Right cardiac atrium (tissue), 5 donors: ENCODE measurements at regions not wholly inside any gene's neighbourhood (a gene's known extent, or its start where the extent isn't known, plus 50 kb on each side); places are given as distances from the start of the nearest gene placed in this dataset.
"Not testable (repeated sequence)": the region's sequence is repeated elsewhere in the genome, so short reads cannot be mapped to it uniquely, and the experiment has no call there.

ENCODE experiments used
- ATAC-seq, 2 donors: fragments of 200-7000 bp; cut with Tn5 transposase; one replicate each; pipeline versions ENCODE4 v1.8.0 to v1.9.1; 2020; ENCODE audit warnings: moderate library complexity in 2 of 2, mild to moderate bottlenecking in 1 of 2
- DNase-seq, 3 donors: peaks; one replicate each; pipeline ENCODE4 v3.0.0-alpha.2; 2020
- H3K27ac ChIP-seq: one replicate; pipeline ENCODE4 v1.5.1; 2013; ENCODE audit warnings: mild to moderate bottlenecking, low read length, control low read depth, moderate library complexity
- H3K27me3 ChIP-seq: one replicate; pipeline ENCODE4 v1.6.1; 2013; ENCODE audit not compliant: control insufficient read depth, insufficient read depth
- H3K4me1 ChIP-seq: one replicate; pipeline ENCODE4 v1.6.1; 2013; ENCODE audit warnings: low read length; ENCODE audit not compliant: control insufficient read depth, insufficient read depth
- H3K4me3 ChIP-seq: one replicate; pipeline ENCODE4 v1.5.1; 2013; ENCODE audit warnings: low read length, control low read depth
- H3K9me3 ChIP-seq: one replicate; pipeline ENCODE4 v1.6.1; 2013; ENCODE audit warnings: low read length; ENCODE audit not compliant: control insufficient read depth
- WGBS: extraction: QIAGEN DNeasy Blood & Tissue Kit; methylation state at CpG from one replicate; pipeline ENCODE4 v1.1.7; 2013; 5-methylcytosine and 5-hydroxymethylcytosine counted together
- intact Hi-C, 4 donors: fragments of 100-400 bp; cut with DNase I; formaldehyde crosslinking; loops; one replicate each; pipeline versions ENCODE4 v1.11.0 to v1.14.0; 2022 to 2023
- donor health status: healthy with polysubstance abuse.
- donor health status: DM: no; HTN: yes; CAD: no.
- donor health status: DM: no; HTN: no; CAD: no.
- donor health status: DM: no; HTN: yes; CAD: no; lungs with severe emphysema.
- donor health status: DM: yes; HTN: yes; CAD: no.

DNA sequence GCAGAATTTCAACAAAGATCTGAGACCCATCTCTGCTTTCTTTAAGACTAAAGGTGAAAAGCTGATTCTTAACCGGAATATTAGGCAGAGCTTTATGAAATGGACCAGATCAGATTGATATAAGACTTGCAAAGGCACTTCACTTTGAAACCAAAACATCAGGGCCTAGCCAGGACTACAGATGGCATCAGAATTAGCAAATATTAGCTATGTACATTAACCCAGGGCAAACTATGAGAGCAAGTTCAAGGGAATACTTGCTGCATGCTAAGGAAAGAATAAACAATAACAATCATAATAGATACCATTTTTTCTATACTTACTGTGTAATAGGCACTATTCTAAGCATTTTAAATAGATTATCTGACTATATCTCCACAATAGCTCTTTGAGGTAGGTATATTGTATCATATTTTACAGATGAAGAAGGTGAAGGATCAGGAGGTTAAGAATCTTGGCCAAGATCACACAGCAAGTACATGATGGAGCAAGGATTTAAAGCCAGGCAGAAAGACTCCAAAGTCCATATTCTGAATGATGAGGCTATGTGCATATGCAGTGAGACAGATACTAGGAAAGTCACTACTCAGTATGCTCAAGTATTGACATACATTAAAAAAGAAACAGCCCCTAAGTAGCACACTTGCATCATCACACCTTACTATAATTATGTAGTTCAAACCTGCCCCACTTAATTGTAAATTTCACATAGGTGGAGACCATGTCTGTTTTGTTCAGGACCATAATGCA lies 209.3 kb upstream of the PKN2 start:
- WGBS: 87% methylated on average over 1 of the region's 1 CpG

DNA sequence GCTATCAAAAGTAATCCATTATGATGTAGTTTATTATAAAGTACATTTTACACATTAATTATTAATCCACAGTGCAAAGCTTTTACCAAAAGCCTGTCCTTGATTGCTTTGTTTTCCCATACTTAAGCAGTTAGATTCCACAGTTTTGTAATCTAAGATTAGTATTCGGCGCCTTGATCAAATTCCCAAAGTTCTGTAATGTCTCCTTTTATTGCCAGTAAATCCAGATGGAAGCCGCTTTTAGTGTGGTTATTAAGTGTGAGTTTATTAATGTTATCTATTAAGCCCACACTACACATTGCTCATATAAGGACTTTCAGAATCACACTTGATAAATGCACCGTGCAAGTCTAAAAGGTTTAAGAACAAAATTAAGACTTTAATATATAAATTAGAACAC lies 199.2 kb upstream of the PKN2 start:
- Histone ChIP-seq H3K4me3 (no peak overlapping the region), H3K9me3 (no peaks in the 10 kb centered on the region), H3K27me3 (no peaks in the 10 kb centered on the region), H3K27ac (no peak overlapping the region), H3K4me1 (no peaks in the 10 kb centered on the region)
- 63% methylated on average over 4 of the region's 4 CpGs for WGBS
- intact Hi-C loops: no loop called here
- ATAC-seq (no peak), DNase-seq (no peak)

More for the DNA sequence above, 209.3 kb upstream of the PKN2 start:
- no peak for ATAC-seq
- intact Hi-C loops: no loop called here
- H3K27ac ChIP-seq: no peak overlapping the region
- H3K27me3 ChIP-seq: no peaks in the 10 kb centered on the region
- H3K9me3 ChIP-seq: no peaks in the 10 kb centered on the region
- no peak overlapping the region for H3K4me3 ChIP-seq
- no peaks in the 10 kb centered on the region for H3K4me1 ChIP-seq
- DNase-seq: no peak

DNA sequence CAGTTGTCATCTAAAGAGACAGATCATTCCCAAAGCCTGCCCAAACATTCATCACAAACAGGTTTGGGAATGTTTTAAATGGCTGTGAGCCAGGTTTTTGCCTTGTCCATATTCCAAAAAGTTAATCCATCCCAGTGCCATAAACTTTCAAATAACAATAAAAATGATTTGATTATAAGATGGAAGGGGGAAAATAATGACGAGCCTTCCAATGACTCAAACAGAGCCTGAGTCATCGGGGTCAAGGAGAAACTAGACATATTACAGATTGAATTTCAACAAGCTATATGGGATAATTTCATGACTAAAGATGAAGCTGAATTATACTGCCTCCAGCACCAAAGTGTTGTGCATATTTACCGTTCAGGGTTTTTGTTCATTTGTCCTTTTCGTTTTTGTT lies 195.8 kb upstream of the PKN2 start:
- Histone ChIP-seq H3K9me3 (no peaks in the 10 kb centered on the region), H3K4me1 (no peaks in the 10 kb centered on the region), H3K4me3 (no peak overlapping the region), H3K27me3 (no peaks in the 10 kb centered on the region), H3K27ac (no peak overlapping the region)
- DNase-seq: no peak
- intact Hi-C loops: no loop called here
- WGBS: 75% methylated on average over 4 of the region's 4 CpGs
- ATAC-seq: no peak

DNA sequence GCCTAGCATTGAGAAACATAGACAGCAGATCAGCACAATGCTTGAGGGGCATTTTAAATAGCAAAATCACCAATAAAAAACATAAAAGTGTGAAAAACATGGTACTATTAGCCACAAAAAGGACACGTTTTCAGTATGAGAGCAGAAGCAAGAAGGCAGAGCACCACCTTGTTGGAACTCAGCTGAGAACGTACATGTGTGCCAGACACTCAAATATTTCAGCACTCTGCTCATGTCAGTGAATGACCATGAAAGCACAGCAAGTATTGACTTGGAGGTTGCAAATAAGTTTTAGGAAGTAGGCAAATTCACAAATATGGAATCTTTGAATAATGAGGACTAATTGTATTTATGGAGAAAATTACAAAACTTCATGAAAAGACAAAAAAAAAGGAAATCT lies 193.4 kb upstream of the PKN2 start:
- no peaks in the 10 kb centered on the region for H3K4me1 ChIP-seq
- no peak for DNase-seq
- intact Hi-C loops: no loop called here
- no peaks in the 10 kb centered on the region for H3K9me3 ChIP-seq
- WGBS: 38% methylated on average over 2 of the region's 2 CpGs
- no peak overlapping the region for H3K27ac ChIP-seq
- H3K27me3 ChIP-seq: no peaks in the 10 kb centered on the region
- H3K4me3 ChIP-seq: no peak overlapping the region
- ATAC-seq: no peak

DNA sequence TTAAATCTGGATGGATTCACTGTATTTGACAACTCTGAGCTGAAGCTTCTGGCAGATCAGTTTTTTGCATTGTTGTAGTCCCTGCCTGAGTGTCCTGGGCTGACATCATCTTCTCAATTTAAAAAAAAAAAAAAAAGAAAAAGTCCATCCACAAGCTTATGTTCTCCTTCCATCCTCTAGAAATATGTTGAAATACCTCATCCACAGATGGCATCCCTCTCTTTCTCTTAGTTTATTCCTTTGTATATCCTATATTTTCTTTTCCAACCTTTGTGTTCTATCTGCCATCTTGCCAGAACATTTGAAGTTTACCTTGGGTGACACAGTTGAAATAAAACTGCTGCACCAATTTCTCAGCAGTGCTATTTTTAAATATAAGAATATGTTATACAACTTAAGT lies 184.4 kb upstream of the PKN2 start:
- H3K9me3 ChIP-seq: no peaks in the 10 kb centered on the region
- ATAC-seq (no peak), DNase-seq (no peak)
- H3K4me1 ChIP-seq: no peaks in the 10 kb centered on the region
- intact Hi-C loops: no loop called here
- H3K4me3 ChIP-seq: no peak overlapping the region
- H3K27me3 ChIP-seq: no peaks in the 10 kb centered on the region
- no peak overlapping the region for H3K27ac ChIP-seq

DNA sequence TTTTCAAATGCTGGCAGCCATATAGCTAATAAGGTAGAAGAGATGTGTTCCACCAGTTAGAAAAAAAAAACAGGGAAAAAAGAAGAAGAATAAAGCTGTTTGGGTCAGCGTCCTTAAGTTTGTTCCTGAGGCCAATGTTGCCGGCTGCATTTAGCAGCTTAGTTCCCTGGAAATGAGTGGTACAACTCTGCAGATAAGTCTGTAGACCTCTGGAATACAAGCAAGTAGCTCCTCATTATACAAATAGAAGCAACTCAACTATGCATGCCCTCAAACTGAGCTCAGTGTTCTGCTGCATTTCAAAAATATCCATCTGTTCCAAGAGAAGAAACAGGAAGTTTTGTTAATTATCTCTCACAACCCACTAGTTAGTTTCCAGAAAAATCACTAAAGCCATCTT lies 181.2 kb upstream of the PKN2 start:
- no peak for ATAC-seq
- H3K27me3 ChIP-seq: no peaks in the 10 kb centered on the region
- H3K9me3 ChIP-seq: no peaks in the 10 kb centered on the region
- no peak for DNase-seq
- H3K27ac ChIP-seq: no peak overlapping the region
- H3K4me1 ChIP-seq: no peaks in the 10 kb centered on the region
- H3K4me3 ChIP-seq: no peak overlapping the region
- WGBS: 65% methylated on average over 2 of the region's 2 CpGs
- intact Hi-C loops: no loop called here

DNA sequence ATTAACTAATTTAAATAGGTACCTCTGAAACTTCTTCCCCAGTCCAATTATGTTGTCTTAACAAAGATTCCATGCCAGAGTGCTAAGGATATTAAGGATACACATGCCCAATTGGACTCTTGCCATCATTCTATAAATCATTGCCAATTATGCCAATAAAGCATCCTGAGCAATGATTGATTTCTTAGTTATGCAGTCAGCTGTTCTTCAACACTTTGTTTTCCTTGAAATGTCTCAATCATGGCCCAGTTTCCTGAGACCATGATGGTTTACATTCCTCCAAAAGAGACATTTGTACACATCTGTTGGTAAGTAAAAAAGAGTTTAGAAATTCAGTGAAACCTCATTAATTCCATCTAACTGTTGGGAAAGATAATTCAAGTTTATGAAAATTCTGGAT lies 180.4 kb upstream of the PKN2 start:
- Histone ChIP-seq H3K4me3 (no peak overlapping the region), H3K9me3 (no peaks in the 10 kb centered on the region), H3K27ac (no peak overlapping the region), H3K27me3 (no peaks in the 10 kb centered on the region), H3K4me1 (no peaks in the 10 kb centered on the region)
- DNase-seq (no peak), ATAC-seq (no peak)
- intact Hi-C loops: no loop called here

DNA sequence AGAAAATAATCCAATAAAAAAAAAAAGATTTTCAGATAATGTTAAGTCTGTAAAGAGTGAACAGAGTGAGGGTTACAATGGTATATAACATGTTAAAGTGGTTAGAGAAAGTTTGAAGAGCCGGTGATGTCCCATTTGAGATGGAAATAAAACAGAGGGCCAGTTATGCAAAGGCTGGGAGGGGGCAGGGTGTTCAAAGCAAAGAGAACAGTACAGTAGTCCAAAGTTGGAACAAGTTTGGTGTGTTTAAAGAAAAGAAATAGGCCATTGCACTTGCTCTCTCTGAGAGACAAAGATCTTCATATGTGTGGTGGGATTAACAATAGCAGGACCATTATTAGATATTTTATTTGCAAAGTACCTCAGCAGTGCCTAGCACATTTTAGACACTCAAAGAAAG lies 179.5 kb upstream of the PKN2 start:
- H3K4me3 ChIP-seq: no peak overlapping the region
- no peaks in the 10 kb centered on the region for H3K9me3 ChIP-seq
- H3K27me3 ChIP-seq: no peaks in the 10 kb centered on the region
- no peaks in the 10 kb centered on the region for H3K4me1 ChIP-seq
- ATAC-seq (no peak), DNase-seq (no peak)
- 75% methylated on average over 1 of the region's 1 CpG for WGBS
- no peak overlapping the region for H3K27ac ChIP-seq
- intact Hi-C loops: no loop called here

DNA sequence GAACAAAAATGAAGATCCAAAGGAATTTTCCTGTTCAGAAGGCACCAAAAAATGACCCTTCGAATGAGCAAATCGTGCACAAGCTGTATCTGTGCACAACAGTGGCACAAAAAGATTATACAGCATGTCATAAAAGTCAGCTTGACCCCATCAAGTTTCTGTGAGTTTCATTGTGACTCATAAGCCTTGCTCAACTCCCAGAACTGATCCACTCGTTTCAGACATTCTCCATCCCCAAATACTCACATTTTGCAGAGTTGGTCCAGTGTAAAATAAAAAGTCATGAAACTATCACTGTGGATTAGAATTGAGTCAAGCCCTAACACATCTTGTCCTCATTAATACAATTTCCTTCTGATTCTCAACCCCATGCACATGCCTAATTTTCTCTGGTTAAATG lies 174.7 kb upstream of the PKN2 start:
- ATAC-seq: no peak
- no peaks in the 10 kb centered on the region for H3K4me1 ChIP-seq
- no peak overlapping the region for H3K27ac ChIP-seq
- no peak for DNase-seq
- intact Hi-C loops: no loop called here
- H3K9me3 ChIP-seq: no peaks in the 10 kb centered on the region
- H3K27me3 ChIP-seq: no peaks in the 10 kb centered on the region
- no peak overlapping the region for H3K4me3 ChIP-seq
- WGBS: 62% methylated on average over 3 of the region's 3 CpGs

DNA sequence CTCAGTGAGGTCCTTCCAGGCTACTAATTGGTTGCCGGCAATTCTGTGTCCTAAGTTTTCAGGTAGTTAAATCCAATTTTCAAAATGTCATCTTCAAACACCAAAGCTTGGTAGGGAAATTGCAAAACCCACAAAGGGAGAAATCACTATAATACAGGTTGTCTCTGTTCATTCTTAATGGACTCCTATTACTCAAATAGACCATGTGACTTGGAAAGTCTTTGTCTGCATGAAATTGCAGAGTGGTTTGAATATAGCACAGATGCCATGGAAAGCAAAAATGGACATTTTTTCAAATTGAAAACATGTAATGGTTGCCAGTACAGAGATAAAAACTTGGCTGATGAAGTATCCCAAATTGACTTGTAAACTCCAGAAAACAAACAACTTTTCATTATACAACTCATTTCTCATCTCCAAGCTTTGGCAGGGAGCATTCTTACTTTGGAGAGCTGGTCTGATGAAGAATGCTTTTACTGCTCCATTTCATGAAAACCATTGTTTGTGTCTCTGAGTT lies 169.5 kb upstream of the PKN2 start:
- WGBS: 73% methylated on average over 1 of the region's 1 CpG
- Histone ChIP-seq H3K9me3 (no peaks in the 10 kb centered on the region), H3K4me3 (no peak overlapping the region), H3K27me3 (no peaks in the 10 kb centered on the region), H3K4me1 (no peaks in the 10 kb centered on the region), H3K27ac (no peak overlapping the region)
- no peak for DNase-seq
- peak in 1 of 2 donors; percentile 64 for ATAC-seq
- intact Hi-C loops: no loop called here

DNA sequence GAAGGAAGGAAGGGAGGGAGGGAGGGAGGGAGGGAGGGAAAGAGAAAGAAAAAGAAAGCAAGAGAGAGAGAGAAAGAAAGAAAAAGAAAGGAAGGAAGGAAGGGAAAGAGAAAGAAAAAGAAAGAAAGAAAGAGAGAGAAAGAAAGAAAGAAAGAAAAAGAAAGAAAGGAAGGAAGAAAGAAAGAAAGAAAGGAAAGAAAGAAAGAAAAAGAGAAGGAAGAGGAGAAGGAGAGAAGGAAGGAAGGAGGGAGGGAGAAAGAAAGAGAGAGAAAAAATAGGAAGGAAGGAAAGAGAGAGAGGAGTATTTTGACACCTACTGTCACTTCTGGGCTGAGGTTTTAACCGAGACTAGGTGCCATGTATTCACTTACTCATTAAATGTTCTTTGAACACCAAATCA lies 166.6 kb upstream of the PKN2 start:
- DNase-seq, H3K9me3 ChIP-seq, H3K4me1 ChIP-seq, ATAC-seq, H3K27ac ChIP-seq, H3K4me3 ChIP-seq, intact Hi-C loops, H3K27me3 ChIP-seq: not testable (repeated sequence)
- 96% methylated on average over 1 of the region's 1 CpG for WGBS

DNA sequence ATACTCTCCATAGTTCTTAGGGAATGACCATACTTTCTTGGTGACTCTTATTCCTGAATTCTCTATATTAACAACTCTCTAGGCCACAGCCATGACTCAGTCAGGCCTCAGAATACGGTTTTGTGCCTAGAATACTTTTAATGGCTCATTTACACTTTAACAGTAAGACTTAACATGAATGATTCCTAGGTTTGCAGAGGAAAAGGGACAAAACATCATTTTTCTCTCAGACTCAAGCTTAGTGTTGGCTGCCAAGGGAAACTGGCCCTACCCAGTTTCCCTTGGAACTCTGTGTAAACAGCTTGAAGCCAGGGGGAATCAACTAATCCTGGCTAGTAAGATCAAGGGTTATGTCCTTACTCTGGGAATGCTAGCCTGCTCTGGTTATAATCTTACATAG lies 164.9 kb upstream of the PKN2 start:
- Histone ChIP-seq H3K27ac (no peak overlapping the region), H3K27me3 (no peaks in the 10 kb centered on the region), H3K4me1 (no peaks in the 10 kb centered on the region), H3K9me3 (no peaks in the 10 kb centered on the region), H3K4me3 (no peak overlapping the region)
- intact Hi-C loops: no loop called here
- WGBS: 48% methylated on average over 1 of the region's 1 CpG
- peak in 1 of 3 donors; percentile 53 for DNase-seq
- ATAC-seq: peak in 1 of 2 donors; percentile 86
